KMS-11 (cell line): ENCODE measurements at regions not wholly inside any gene's neighbourhood (a gene's known extent, or its start where the extent isn't known, plus 50 kb on each side); places are given as distances from the start of the nearest gene placed in this dataset.

Experiments used
- H2AFZ ChIP-seq: fragments of 200-600 bp; sonication (generic); 2 replicates; pipeline ENCODE4 v1.6.1; 2016; ENCODE audit warnings: antibody characterized with exemption, mixed run types, low read depth
- H3K27ac ChIP-seq: fragments of 200-600 bp; sonication (generic); 2 replicates; pipeline ENCODE4 v1.6.1; 2016; ENCODE audit warnings: mild to moderate bottlenecking, mixed run types
- H3K27me3 ChIP-seq: fragments of 200-600 bp; sonication (generic); 2 replicates; pipeline ENCODE4 v1.6.1; 2017; ENCODE audit warnings: mild to moderate bottlenecking, low read depth, mixed run types, moderate library complexity; ENCODE audit not compliant: insufficient read depth
- H3K36me3 ChIP-seq: fragments of 200-600 bp; sonication (generic); 2 replicates; pipeline ENCODE4 v1.6.1; 2017; ENCODE audit warnings: mild to moderate bottlenecking, mixed run types; ENCODE audit not compliant: insufficient read depth
- H3K4me1 ChIP-seq: fragments of 200-600 bp; sonication (generic); 2 replicates; pipeline ENCODE4 v1.6.1; 2016; ENCODE audit warnings: mild to moderate bottlenecking, low read depth, mixed run types; ENCODE audit not compliant: poor library complexity, severe bottlenecking
- H3K4me2 ChIP-seq: fragments of 200-600 bp; sonication (generic); 2 replicates; pipeline ENCODE4 v1.7.0; 2016; ENCODE audit warnings: mild to moderate bottlenecking, mixed run types
- H3K4me3 ChIP-seq: fragments of 200-600 bp; sonication (generic); IDR thresholded peaks from 2 replicates; pipeline ENCODE4 v1.6.1; 2017; ENCODE audit warnings: low read depth, low read length, mixed read lengths; ENCODE audit not compliant: insufficient read depth
- H3K79me2 ChIP-seq: fragments of 200-600 bp; sonication (generic); 2 replicates; pipeline ENCODE4 v1.6.1; 2016; ENCODE audit warnings: low read depth, mixed run types; ENCODE audit not compliant: insufficient read depth
- H3K9ac ChIP-seq: fragments of 200-600 bp; sonication (generic); 2 replicates; pipeline ENCODE4 v1.6.1; 2016; ENCODE audit warnings: mild to moderate bottlenecking, mixed run types
- H4K20me1 ChIP-seq: fragments of 200-600 bp; sonication (generic); 2 replicates; pipeline ENCODE4 v1.6.1; 2016; ENCODE audit warnings: mild to moderate bottlenecking, mixed run types; ENCODE audit not compliant: insufficient read depth
- CTCF ChIP-seq: fragments of 200-600 bp; sonication (generic); conservative IDR thresholded peaks from 2 replicates; pipeline ENCODE4 v1.6.1; 2017; ENCODE audit warnings: low read depth, mild to moderate bottlenecking, antibody characterized with exemption, low read length, moderate library complexity, mixed read lengths

- H4K20me1 ChIP-seq, result no peaks in the 10 kb centered on the region
- no peak overlapping the region for H3K9ac ChIP-seq
- no peaks in the 10 kb centered on the region for H3K4me1 ChIP-seq
- no peaks in the 10 kb centered on the region for H3K36me3 ChIP-seq
- H2AFZ ChIP-seq, result no peak overlapping the region
- H3K27ac ChIP-seq, result no peak overlapping the region
- H3K79me2 ChIP-seq, result no peaks in the 10 kb centered on the region
- H3K4me2 ChIP-seq, result no peak overlapping the region
- no peak overlapping the region for H3K4me3 ChIP-seq
- no peak for TF ChIP-seq CTCF
- no peaks in the 10 kb centered on the region for H3K27me3 ChIP-seq
Observed at GRCh38 chr2:226495466-226496272, 304.0 kb downstream of the IRS1 start.

GRCh38 chr2:226491112-226491511 is 308.5 kb downstream of the IRS1 start:
- Histone ChIP-seq H3K4me3 (no peak overlapping the region), H3K9ac (no peak overlapping the region), H4K20me1 (no peaks in the 10 kb centered on the region), H3K79me2 (no peaks in the 10 kb centered on the region), H2AFZ (no peak overlapping the region), H3K36me3 (no peaks in the 10 kb centered on the region), H3K27ac (no peak overlapping the region), H3K4me2 (no peak overlapping the region), H3K4me1 (no peaks in the 10 kb centered on the region), H3K27me3 (no peaks in the 10 kb centered on the region)
- TF ChIP-seq CTCF, result no peak

DNA sequence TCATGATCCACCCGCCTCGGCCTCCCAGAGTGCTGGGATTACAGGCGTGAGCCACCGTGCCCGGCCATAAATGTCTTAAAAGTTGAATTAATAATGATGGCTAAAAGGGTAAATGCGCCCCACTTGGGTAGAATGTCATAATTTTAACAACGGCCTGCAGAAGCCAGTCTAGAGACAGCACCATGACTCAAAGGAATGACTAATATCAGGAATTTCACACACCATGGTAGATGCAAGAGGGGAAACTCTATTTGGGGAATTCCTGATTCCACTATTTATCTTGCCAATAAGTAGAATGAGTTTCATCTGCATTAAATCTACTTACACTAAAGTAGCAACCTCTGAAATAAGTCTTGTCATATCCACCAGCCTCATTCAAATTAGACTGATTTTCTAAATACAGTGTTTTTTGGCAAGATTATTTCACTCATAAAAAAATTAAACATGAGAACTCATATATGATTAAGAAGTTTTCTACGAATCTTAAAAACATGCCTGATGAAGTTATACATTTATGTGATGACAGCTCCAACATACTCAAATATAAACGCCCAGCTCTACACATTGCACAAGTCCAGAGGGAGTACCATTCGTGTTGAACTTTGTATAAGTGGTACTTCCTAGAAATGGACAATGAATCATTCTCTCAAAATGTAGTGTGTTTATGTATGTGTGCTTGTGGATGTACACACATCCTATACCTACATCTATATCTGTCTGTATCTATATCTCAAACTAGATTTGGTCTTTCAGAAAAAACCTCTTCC is 309.7 kb downstream of the IRS1 start:
- TF ChIP-seq CTCF, result no peak
- no peak overlapping the region for H2AFZ ChIP-seq
- no peaks in the 10 kb centered on the region for H3K4me1 ChIP-seq
- H3K9ac ChIP-seq, result no peak overlapping the region
- no peaks in the 10 kb centered on the region for H3K27me3 ChIP-seq
- H4K20me1 ChIP-seq, result no peaks in the 10 kb centered on the region
- no peak overlapping the region for H3K4me2 ChIP-seq
- H3K27ac ChIP-seq, result no peak overlapping the region
- H3K4me3 ChIP-seq, result no peak overlapping the region
- no peaks in the 10 kb centered on the region for H3K79me2 ChIP-seq
- no peaks in the 10 kb centered on the region for H3K36me3 ChIP-seq

- H3K27ac ChIP-seq, result no peak overlapping the region
Observed at GRCh38 chr2:226488034-226488433, 311.6 kb downstream of the IRS1 start.

More at GRCh38 chr2:226488034-226488433, 311.6 kb downstream of the IRS1 start:
- H3K27me3 ChIP-seq, result no peaks in the 10 kb centered on the region
- H3K9ac ChIP-seq, result no peak overlapping the region
- no peaks in the 10 kb centered on the region for H4K20me1 ChIP-seq
- H3K79me2 ChIP-seq, result no peaks in the 10 kb centered on the region
- H3K4me2 ChIP-seq, result no peak overlapping the region
- no peak for TF ChIP-seq CTCF
- H3K36me3 ChIP-seq, result no peaks in the 10 kb centered on the region
- no peaks in the 10 kb centered on the region for H3K4me1 ChIP-seq
- H2AFZ ChIP-seq, result no peak overlapping the region
- H3K4me3 ChIP-seq, result no peak overlapping the region
